ENCODE measurements at regions not wholly inside any gene's neighbourhood (a gene's known extent, or its start where the extent isn't known, plus 50 kb on each side); places are given as distances from the start of the nearest gene placed in this dataset.

DNA sequence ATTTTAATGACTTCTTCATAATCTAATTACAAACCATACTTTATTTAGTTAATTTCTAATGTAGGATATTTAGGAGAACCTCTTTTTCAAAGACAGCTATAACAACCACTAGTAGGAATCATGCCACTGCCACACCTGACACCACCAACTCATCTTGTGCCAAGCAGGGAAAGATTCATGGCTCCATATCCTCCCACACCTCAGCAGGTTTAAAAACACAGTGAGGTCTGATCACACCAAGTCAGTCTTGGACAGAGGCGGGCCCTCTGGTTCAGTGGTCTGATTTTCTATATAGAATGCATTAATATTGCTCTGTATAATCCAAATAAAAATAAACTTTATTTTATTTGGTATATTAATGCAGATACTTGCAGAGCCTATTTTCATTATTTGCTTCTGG lies 227.7 kb upstream of the TTC29 start:
- TF ChIP-seq, protein P1, sequence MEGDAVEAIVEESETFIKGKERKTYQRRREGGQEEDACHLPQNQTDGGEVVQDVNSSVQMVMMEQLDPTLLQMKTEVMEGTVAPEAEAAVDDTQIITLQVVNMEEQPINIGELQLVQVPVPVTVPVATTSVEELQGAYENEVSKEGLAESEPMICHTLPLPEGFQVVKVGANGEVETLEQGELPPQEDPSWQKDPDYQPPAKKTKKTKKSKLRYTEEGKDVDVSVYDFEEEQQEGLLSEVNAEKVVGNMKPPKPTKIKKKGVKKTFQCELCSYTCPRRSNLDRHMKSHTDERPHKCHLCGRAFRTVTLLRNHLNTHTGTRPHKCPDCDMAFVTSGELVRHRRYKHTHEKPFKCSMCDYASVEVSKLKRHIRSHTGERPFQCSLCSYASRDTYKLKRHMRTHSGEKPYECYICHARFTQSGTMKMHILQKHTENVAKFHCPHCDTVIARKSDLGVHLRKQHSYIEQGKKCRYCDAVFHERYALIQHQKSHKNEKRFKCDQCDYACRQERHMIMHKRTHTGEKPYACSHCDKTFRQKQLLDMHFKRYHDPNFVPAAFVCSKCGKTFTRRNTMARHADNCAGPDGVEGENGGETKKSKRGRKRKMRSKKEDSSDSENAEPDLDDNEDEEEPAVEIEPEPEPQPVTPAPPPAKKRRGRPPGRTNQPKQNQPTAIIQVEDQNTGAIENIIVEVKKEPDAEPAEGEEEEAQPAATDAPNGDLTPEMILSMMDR (IDR thresholded peaks at IDR 0.05) = no peak
- no peak for TF ChIP-seq POLR2AphosphoS5 (IDR thresholded peaks at IDR 0.05)
